GM23338 (cell line): ENCODE measurements at regions not wholly inside any gene's neighbourhood (a gene's known extent, or its start where the extent isn't known, plus 50 kb on each side); places are given as distances from the start of the nearest gene placed in this dataset.

Experiments used
- ATAC-seq: fragments of 200-7000 bp; cut with Tn5 transposase; 3 replicates; pipeline ENCODE4 v1.9.1; 2020
- DNase-seq: peaks from one replicate; pipeline ENCODE4 v3.0.0-alpha.2; 2015; ENCODE audit warnings: low spot score
- H2AFZ ChIP-seq: fragments of 200-600 bp; sonication (generic); 2 replicates; pipeline ENCODE4 v1.8.0; 2016; ENCODE audit warnings: antibody characterized with exemption, mild to moderate bottlenecking, moderate library complexity
- H3F3A ChIP-seq: fragments of 200-600 bp; sonication (generic); replicated peaks from 2 replicates; pipeline ENCODE4 v1.8.0; 2017; ENCODE audit warnings: antibody characterized with exemption, mixed run types, low read depth
- H3K27ac ChIP-seq: fragments of 200-600 bp; sonication (generic); 2 replicates; pipeline ENCODE4 v1.6.1; 2016; ENCODE audit warnings: low read depth
- H3K27me3 ChIP-seq: fragments of 200-600 bp; sonication (generic); 2 replicates; pipeline ENCODE4 v1.8.0; 2016; ENCODE audit warnings: mild to moderate bottlenecking, mixed run types, moderate library complexity; ENCODE audit not compliant: insufficient read depth
- H3K36me3 ChIP-seq: fragments of 200-600 bp; sonication (generic); 2 replicates; pipeline ENCODE4 v1.8.0; 2016; ENCODE audit warnings: mild to moderate bottlenecking; ENCODE audit not compliant: insufficient read depth
- H3K4me1 ChIP-seq: fragments of 200-600 bp; sonication (generic); 2 replicates; pipeline ENCODE4 v1.8.0; 2016; ENCODE audit warnings: mild to moderate bottlenecking, moderate library complexity; ENCODE audit not compliant: insufficient read depth
- H3K4me2 ChIP-seq: fragments of 200-600 bp; sonication (generic); 2 replicates; pipeline ENCODE4 v1.7.1; 2017; ENCODE audit warnings: mixed run types
- H3K4me3 ChIP-seq: fragments of 200-600 bp; sonication (generic); 2 replicates; pipeline ENCODE4 v1.6.1; 2016; ENCODE audit warnings: mixed run types
- H3K79me2 ChIP-seq: fragments of 200-600 bp; sonication (generic); replicated peaks from 2 replicates; pipeline ENCODE4 v1.8.0; 2017; ENCODE audit warnings: mild to moderate bottlenecking; ENCODE audit not compliant: insufficient read depth
- H3K9me2 ChIP-seq: fragments of 200-600 bp; sonication (generic); 2 replicates; pipeline ENCODE4 v1.8.0; 2017; ENCODE audit not compliant: insufficient read depth
- H4K20me1 ChIP-seq: fragments of 200-600 bp; sonication (generic); replicated peaks from 2 replicates; pipeline ENCODE4 v1.8.0; 2017; ENCODE audit warnings: mild to moderate bottlenecking; ENCODE audit not compliant: insufficient read depth
- H3K27ac Mint-ChIP-seq: 2 replicates; pipeline ENCODE4 v1.8.0; 2020; ENCODE audit warnings: inconsistent platforms, mild to moderate bottlenecking, moderate library complexity, mixed read lengths
- H3K27me3 Mint-ChIP-seq: 3 replicates; pipeline ENCODE4 v1.8.0; 2022; ENCODE audit warnings: low read depth, mild to moderate bottlenecking, moderate library complexity, mixed read lengths, inconsistent platforms; ENCODE audit not compliant: insufficient read depth, poor library complexity
- H3K36me3 Mint-ChIP-seq: 3 replicates; pipeline ENCODE4 v1.8.0; 2021; ENCODE audit warnings: low read depth, mild to moderate bottlenecking, inconsistent platforms, moderate library complexity, mixed read lengths
- H3K4me1 Mint-ChIP-seq: 3 replicates; pipeline ENCODE4 v1.8.0; 2020; ENCODE audit warnings: mild to moderate bottlenecking, inconsistent platforms, mixed read lengths
- H3K4me3 Mint-ChIP-seq: 3 replicates; pipeline ENCODE4 v1.8.0; 2021; ENCODE audit warnings: moderate library complexity, mild to moderate bottlenecking, inconsistent platforms, mixed read lengths
- H3K9me3 Mint-ChIP-seq: 3 replicates; pipeline ENCODE4 v1.8.0; 2020; ENCODE audit warnings: moderate library complexity, mild to moderate bottlenecking, inconsistent platforms, mixed read lengths
- CREB1 ChIP-seq: fragments of 250-450 bp; sonication (Bioruptor Pico); IDR thresholded peaks from 2 replicates; pipeline ENCODE4 v1.5.0; 2020; ENCODE audit warnings: low read depth, mild to moderate bottlenecking, moderate library complexity
- CTCF ChIP-seq, 2 experiments: fragments of 200-600 bp in 1 of 2; sonication (generic) in 1 of 2; conservative IDR thresholded peaks; 2 replicates each; pipeline versions ENCODE4 v1.5.1 to v1.6.1; 2016 to 2017; ENCODE audit warnings: antibody characterized with exemption in 2 of 2, low read depth in 2 of 2, mild to moderate bottlenecking in 2 of 2, moderate library complexity in 1 of 2
- ETS1 ChIP-seq: IDR thresholded peaks from 2 replicates; pipeline ENCODE4 v1.6.1; 2016; ENCODE audit warnings: antibody characterized with exemption
- EZH2 ChIP-seq: fragments of 200-600 bp; sonication (generic); IDR thresholded peaks from one replicate; pipeline ENCODE4 v1.8.0; 2017; ENCODE audit warnings: antibody characterized with exemption, mild to moderate bottlenecking, low read depth; ENCODE audit not compliant: unreplicated experiment
- EZH2phosphoT487 ChIP-seq: fragments of 200-600 bp; sonication (generic); IDR thresholded peaks from one replicate; pipeline ENCODE4 v1.8.1; 2018; ENCODE audit warnings: antibody characterized with exemption; ENCODE audit not compliant: unreplicated experiment
- JUNB ChIP-seq: IDR thresholded peaks from one replicate; pipeline ENCODE4 v1.6.1; 2016; ENCODE audit warnings: antibody characterized with exemption; ENCODE audit not compliant: unreplicated experiment
- NANOG ChIP-seq: IDR thresholded peaks from 2 replicates; pipeline ENCODE4 v1.6.1; 2016; ENCODE audit warnings: antibody characterized with exemption, borderline replicate concordance
- POLR2AphosphoS5 ChIP-seq: IDR thresholded peaks from 2 replicates; pipeline ENCODE4 v1.6.1; 2016; ENCODE audit warnings: antibody characterized with exemption, low read depth
- REST ChIP-seq: IDR thresholded peaks from one replicate; pipeline ENCODE4 v1.6.1; 2018; ENCODE audit warnings: antibody characterized with exemption; ENCODE audit not compliant: unreplicated experiment
- STAT1 ChIP-seq: IDR thresholded peaks from one replicate; pipeline ENCODE4 v1.6.1; 2016; ENCODE audit warnings: antibody characterized with exemption; ENCODE audit not compliant: unreplicated experiment
- ZNF114 ChIP-seq: fragments of 250-450 bp; sonication (Bioruptor Pico); IDR thresholded peaks from 2 replicates; pipeline ENCODE4 v1.5.0; 2020; ENCODE audit warnings: mild to moderate bottlenecking, moderate library complexity
- ZNF331 ChIP-seq: fragments of 250-450 bp; sonication (Bioruptor Pico); IDR thresholded peaks from 2 replicates; pipeline ENCODE4 v1.5.0; 2020; ENCODE audit warnings: low read depth, mild to moderate bottlenecking, moderate library complexity
- ZNF462 ChIP-seq: fragments of 250-450 bp; sonication (Bioruptor Pico); IDR thresholded peaks from 2 replicates; pipeline ENCODE4 v1.5.0; 2020; ENCODE audit warnings: mild to moderate bottlenecking, moderate library complexity

- Mint-ChIP-seq H3K27me3 (no peaks in the 10 kb centered on the region), H3K27ac (no peak overlapping the region), H3K36me3 (no peaks in the 10 kb centered on the region), H3K4me3 (no peak overlapping the region), H3K9me3 (no peaks in the 10 kb centered on the region), H3K4me1 (no peaks in the 10 kb centered on the region)
- TF ChIP-seq EZH2 = no peak
- TF ChIP-seq REST = no peak
- no peak for TF ChIP-seq ZNF462 (CRISPR knock-in tag)
- TF ChIP-seq STAT1 = no peak
- no peak for TF ChIP-seq EZH2phosphoT487
- TF ChIP-seq CTCF (conservative IDR thresholded peaks at IDR 0.05; ENCODE audit: low read depth in 2 of 2) = no peak
- no peak for TF ChIP-seq ETS1
- no peak for TF ChIP-seq ZNF331
- no peak for TF ChIP-seq POLR2AphosphoS5
- no peak for TF ChIP-seq JUNB
- TF ChIP-seq ZNF114 (CRISPR knock-in tag) = no peak
- no peak for TF ChIP-seq NANOG
- TF ChIP-seq CREB1 = no peak
- no peaks in the 10 kb centered on the region for H3K79me2 ChIP-seq
- ATAC-seq (no peak), DNase-seq (no peak)
- no peaks in the 10 kb centered on the region for H3K36me3 ChIP-seq
- H3K27ac ChIP-seq = no peak overlapping the region
- no peaks in the 10 kb centered on the region for H3K9me2 ChIP-seq
- no peaks in the 10 kb centered on the region for H3K27me3 ChIP-seq
- no peak overlapping the region for H3K4me2 ChIP-seq
- no peak overlapping the region for H2AFZ ChIP-seq
- no peaks in the 10 kb centered on the region for H3F3A ChIP-seq
- H4K20me1 ChIP-seq = no peaks in the 10 kb centered on the region
- no peak overlapping the region for H3K4me3 ChIP-seq
- H3K4me1 ChIP-seq = no peaks in the 10 kb centered on the region
Observed at GRCh38 chr10:81130014-81130413, 592.3 kb downstream of the SH2D4B start.
